Midbrain (tissue), 1 donor: ENCODE measurements at regions not wholly inside any gene's neighbourhood (a gene's known extent, or its start where the extent isn't known, plus 50 kb on each side); places are given as distances from the start of the nearest gene placed in this dataset.
"Not testable (repeated sequence)": the region's sequence is repeated elsewhere in the genome, so short reads cannot be mapped to it uniquely, and the experiment has no call there.

Experiments
- DNase-seq: peaks from one replicate; lab custom pipeline; 2025; lab: John Stamatoyannopoulos, UW

DNA sequence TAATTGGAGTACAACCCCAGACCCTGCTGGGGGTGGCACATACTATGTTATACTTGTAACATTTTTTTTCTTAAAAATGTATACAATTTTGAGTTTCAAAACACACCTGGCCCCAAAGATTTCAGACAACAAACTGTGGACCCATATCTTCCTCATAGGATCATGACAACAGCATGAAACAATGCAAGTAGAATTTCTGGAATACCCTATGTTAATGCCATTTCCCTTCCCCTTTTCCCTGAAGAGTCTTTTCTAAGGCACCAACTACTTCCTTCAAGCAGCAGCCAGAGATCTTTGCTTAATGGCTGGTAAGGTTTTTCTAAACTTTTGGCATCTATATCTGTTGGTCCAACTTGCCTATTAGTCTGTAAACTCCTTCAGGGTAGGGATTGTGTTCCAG lies 99.9 kb upstream of the SERBP1 start:
- DNase-seq: no peak

DNA sequence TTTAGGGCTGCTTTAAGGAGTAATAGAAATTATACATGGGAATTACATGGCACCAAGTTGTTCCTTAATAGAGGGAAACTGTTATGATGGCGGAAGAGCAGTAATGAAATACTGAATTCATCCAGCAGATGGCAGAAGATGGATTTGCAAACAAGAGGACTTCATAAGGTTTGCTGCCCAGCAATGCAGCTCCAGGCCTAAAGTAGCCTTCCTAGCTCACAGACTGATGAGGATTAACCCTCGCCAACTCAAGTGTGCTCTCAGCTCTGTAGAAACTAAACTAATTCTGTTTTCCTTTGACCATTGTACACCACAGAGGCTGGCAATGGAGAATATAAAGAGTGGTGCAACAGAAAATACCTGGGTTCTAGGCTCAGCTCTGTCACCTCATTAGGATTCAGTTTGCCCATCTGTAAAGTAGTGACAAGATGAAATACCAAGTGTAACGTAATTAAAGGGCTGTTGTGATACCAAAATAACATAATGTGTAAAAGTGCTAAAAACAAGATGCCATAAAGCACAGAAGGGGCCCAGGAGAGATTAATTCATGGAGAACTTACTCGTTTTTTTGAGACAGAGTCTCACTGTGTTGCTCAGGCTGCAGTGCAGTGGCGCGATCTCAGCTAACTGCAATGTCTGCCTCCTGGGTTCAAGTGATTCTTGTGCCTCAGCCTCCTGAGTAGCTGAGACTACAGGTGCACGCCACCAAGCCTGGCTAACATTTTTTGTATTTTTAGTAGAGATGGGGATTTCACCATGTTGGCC lies 102.4 kb upstream of the SERBP1 start:
- DNase-seq: peak; percentile 74

DNA sequence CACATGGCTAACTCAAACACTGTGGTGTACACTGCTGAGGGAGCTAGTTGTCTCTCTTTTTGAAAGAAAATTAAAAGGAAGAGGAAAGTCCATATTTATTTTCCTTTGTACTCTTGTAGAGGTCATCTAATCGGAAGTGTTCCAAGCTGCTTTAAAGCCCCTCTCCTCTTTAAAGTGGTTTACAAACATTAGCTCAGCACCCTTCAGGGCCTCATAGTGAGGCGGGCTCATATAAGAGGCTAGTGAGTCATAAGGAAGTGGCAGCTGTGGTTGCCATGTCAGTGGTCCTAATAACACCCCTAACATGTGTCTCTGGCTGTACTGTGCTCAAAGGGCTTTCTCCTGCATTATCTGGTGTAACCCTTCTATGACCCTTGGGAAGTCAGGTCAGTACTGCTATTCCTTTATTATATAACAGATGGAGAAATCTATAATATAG lies 104.4 kb upstream of the SERBP1 start:
- no peak for DNase-seq

DNA sequence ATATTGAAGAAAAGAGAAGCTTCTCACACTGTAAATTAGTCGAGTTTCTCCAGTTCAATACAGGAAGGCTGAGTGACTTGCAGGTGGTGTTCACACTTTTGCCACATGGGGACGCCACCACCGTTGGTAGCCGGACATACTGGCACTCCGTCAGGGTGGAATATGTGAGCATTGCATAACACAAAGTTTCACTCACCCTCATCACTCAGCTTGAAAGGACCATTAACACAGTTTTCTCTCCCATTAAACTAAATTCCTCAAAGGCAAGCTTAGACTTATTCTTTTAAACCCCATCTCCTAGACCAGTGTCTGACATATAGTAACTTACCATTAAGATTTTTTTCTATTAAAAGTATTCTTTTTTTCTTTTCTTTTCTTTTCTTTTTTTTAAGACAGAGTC lies 105.3 kb upstream of the SERBP1 start:
- peak; percentile 62 for DNase-seq

DNA sequence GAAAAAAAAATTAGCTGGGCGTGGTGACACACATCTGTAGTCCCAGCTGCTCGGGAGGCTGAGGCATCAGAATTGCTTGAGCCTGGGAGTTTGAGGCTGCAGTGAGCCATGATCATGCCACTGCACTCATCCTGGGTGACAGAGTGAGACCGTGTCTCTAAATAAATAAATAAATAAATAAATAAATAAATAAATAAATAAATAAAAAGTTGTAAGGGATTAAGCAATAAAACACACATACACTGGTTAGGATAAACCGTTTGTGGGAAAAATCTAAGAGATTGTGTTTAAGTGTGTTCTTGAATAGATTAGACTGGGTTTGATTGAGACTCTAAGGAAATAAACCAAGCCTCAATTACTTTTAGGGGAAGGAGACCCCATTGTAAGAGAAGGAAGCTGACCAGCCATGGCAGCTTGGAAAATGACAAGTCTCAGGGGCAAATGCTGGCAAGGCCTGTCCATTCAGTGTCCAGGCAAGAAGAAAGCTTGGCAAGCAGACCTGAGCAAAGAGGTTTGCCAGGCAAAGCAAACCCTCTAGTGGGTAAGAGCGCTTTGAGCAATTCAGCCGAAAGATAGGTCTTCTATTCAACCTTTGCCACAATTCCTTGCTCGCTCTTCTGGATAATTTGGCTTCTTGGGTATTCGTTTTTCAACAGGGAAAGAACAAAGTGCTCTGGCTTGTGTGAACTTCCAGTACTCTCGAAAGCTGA lies 106.9 kb upstream of the SERBP1 start:
- peak; percentile 74 for DNase-seq

DNA sequence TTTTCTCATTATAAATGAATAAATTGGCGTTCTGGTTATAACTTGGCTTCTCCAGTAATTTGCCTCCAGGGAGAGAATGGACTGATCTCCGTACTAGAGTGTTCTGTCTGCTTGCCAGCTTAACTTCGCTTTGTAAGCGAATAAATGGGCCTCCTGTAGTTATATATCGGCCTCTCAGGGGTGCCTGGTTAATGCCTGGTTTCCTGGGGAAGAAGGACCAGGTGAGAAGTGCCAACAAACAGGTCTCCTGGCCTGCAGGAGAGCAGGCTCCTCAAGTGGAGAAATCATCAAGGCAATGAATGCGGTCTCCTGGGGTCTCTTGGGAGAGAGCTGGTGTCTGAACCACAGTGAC lies 107.4 kb upstream of the SERBP1 start:
- DNase-seq: no peak

DNA sequence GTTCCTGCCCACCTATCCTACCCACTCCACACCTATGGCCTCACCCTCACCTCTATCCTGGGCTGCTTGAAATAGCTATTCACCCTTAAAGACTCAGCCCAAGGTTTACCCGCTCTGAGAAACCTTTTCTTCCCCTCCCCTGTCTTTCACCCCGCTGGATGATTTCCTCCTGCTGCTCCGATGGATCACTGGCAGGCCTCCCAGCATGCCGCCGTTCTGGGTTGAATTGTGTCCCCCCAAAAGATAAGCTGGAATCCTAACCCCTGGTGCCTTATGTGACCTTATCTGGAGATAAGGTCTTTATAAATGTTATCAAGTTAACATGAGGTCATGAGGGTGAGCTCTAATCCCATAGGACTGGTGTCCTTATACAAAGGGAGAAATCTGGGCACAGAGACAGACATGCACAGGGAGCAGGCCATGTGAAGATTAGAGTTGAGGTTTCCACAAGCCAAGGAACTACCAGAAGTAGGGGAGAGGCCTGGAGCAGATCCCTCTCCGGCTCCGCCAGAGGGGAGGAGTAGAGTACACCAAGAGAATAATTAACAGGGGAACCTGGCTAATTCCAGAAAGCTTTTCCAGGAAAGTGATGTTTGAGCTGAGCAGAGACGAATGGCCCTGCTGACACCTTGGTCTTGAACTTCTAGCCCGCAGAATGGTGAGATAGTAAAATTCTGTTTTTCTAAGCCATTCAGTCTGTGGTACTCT lies 110.0 kb upstream of the SERBP1 start:
- DNase-seq: no peak

DNA sequence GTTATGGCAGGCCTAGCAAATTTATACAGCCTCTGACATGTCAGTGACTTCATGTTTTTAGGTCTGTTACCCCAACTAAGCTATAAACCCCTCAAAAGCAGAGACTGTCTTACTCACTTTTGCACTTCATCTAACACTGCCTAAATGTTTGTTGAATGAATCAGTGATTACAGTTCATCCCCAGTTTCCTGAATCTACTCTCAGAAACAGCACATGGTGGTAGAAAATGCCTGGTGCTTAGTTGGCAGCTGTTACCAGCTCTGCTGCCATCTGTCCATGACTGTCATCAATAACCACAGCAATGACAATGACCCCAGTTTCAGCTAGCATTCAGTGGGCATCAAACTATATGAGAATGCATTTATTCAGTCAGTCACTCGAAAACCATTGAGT lies 110.5 kb upstream of the SERBP1 start:
- DNase-seq: no peak

DNA sequence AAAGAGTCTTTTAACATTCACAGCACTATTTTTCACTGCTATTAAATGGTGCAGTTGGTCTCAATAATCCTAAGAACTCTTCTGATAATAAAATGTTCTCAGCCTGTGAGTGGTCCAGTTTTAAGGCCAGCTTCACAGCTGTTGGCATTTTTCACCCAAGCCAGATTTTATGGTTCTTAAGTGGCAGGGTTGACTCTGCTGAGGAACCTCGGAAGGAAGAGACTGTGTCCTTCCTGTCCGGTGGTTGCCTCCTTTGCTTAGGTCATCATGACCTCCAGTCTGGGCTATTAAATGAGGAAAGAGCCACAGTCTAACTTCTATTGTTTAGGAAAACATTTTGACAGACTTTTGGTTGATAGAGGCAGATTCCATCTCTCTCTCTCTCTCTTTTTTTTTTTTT lies 112.5 kb upstream of the SERBP1 start:
- no peak for DNase-seq

DNA sequence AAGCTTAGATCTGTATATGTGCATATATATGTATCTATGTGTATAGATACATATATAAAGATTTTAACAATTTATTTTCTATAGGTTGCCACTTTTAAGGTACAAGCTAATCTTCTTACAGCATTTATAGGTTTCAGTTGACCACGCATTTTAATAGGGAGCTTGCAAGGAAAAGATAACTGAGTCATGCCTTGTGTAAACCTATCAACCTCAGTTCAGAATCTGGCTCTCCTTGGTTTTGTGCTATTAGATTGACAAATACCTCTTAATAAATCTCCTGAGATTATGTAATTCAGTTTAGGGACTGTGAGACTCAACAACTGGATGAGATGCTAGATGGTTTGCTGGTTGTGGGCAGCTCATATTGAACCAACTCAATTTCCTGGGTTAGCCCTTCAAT lies 114.7 kb upstream of the SERBP1 start:
- DNase-seq: no peak

DNA sequence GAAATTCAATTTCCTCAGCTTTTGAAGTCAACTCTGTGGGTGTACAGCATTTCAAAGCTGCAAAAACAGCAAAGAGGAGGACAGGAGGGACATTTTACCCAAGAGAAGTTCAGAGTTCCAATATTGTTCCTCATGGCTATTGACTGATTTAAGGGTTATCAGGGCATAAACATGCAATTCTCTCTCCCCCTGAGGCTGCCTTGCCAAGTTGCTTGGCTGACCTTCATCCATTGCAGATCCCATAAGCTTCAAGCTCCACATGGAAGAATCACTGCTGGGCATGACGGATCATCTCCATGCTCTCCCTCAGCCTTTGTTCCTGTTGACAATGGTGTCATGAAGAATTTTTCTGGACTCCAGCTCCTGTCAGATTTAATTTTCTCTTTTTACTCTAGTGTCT lies 115.2 kb upstream of the SERBP1 start:
- DNase-seq: no peak

DNA sequence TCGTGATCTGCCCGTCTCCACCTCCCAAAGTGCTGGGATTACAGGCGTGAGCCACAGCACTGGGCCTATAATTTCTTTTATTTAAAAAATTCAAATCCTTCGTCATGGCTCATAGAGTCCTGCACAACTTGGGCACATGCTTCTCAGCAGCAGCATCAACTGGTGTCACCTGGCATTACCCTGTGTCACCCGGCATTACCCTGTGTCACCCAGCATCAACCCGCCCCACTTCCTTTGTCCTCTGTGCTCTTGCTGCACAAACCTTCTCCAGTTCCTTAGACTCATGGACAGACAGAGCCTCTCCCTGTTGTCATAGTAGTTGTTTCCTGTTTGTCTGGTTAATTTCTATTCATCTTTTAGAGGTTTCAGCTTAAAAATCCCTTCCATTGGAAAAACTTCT lies 121.2 kb upstream of the SERBP1 start:
- DNase-seq: no peak

DNA sequence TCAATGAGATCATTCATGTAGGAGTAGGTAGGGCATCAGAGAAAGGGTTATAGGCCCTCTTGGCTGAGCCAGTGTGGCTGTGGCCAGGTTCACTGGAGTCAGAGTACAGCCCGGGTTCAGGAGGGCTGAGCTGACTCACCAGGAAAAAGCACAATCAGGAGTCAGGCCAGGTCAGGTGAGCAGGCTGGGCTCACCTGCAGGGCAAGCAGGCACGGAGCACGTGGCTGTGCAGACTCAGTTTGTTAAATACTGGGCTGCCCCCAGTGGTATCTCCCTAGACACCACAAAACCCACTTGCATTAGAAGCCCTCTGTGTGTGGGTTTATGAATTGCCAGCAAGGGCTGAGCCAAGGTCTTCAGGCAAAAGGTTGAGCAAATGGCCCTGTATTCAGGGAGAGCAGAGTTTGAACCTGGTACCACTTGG lies 122.1 kb upstream of the SERBP1 start:
- no peak for DNase-seq

DNA sequence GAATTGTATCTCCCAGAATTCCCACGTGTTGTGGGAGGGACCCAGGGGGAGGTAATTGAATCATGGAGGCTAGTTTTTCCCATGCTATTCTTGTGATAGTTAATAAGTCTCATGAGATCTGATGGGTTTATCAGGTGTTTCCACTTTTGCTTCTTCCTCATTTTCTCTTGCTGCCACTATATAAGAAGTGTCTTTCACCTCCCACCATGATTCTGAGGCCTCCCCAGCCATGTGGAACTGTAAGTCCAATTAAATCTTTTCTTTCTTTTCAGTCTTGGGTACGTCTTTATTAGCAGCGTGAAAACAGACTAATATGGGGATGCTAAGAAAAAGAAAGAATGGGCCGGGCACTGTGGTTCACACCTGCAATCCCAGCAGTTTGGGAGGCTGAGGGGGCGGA lies 124.0 kb upstream of the SERBP1 start:
- DNase-seq: not testable (repeated sequence)

DNA sequence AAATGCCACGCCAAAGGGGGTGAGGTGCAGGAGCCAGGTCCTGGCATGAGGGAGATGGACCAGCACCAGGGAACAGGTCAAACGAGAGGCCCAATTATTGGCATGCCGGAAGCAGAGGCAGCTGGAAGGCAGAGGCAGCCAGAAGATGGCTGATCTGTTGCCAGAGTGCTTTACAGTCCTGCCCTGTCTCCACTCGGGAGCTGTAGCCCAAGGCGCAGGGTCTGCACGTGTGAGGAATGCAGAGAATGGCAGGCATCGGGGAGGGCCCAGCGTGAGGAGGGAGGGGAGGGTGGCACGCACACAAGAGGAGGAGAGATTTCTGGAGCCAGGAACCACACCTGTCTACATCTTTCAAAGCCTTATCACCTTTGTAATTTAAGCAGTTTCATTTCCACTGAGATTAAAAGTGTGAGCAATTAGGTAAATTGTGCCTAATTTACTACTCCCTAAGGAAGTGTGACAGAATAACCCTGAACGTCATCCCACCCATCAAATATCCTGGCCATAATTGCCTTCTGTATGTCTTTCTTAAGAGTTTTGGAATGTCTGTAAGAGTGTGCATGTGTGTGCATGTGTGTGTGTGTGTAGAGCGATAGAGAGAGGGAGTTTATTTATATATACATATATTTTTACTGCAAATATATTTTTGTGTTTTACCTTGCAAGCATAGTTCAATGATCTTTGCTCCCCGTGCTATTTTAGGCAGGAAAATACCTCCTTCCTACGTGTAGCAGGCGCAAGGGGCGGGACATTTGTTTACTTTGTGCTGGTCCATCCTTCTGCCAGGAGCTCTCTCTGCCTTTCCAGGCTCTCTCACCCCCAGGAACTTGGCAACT lies 125.5 kb upstream of the SERBP1 start:
- peak; percentile 7 for DNase-seq

DNA sequence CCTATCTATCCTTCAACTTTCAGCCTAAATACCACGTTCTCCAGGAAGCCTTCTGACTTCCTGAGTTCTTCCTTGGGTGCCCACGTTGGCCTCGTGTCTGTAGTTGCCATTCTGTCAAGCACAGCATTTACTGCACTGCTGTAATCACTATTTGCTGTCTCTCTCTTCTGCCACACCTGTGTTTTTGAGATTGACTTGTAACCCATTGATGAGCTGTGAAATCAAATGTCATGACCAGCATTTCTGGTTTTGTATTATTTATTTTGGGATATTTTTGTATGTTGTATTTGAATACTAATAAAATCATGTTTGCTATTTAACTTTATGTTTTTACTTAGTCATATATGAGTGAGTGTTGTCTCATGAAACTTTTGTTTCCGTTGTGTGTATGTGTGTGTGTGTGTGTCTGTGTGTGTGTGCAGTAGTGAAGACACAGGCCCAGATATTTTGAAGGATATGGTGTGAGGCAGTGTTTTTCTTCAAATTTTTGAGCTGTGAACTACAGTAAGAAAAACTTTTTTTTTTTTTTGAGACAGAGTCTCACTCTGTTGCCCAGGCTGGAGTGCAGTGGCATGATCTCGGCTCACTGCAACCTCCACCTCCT lies 126.2 kb upstream of the SERBP1 start:
- DNase-seq: no peak

DNA sequence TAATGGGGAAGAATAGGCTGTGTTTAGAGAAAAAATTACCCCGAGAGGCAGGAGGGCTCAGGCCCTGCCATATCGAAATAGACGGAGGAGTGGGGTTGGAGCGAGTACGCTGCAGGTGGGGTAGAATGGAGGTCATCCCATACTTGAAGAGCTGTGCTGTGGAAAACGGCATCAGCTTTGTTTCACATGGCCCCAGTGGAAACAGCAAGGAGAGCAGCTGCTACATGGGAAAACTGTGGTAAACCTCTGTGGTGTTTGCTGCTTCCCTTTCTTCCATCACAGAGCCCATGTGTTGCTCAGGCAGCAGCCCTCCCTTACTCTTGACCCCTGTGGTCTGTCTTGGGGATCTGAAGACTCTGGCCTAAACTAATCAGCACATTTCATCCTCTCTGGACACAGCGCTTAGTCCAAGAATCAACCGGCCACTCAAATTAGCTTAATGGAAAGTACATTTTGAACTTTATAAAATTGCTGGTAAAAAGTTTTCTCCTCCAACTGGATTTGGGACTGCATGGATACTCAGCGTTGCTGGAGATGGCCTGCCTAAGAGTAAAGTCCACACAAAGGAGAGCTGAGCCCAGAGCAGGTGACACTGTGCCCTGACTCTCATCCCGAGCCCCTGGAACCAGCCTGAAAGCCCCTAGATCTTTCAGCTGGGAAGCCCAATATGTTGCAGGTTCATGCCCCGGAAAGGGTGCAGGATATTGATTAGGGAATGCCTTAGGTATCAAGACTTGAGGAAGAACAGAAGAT lies 127.1 kb upstream of the GADD45A start:
- no peak for DNase-seq

DNA sequence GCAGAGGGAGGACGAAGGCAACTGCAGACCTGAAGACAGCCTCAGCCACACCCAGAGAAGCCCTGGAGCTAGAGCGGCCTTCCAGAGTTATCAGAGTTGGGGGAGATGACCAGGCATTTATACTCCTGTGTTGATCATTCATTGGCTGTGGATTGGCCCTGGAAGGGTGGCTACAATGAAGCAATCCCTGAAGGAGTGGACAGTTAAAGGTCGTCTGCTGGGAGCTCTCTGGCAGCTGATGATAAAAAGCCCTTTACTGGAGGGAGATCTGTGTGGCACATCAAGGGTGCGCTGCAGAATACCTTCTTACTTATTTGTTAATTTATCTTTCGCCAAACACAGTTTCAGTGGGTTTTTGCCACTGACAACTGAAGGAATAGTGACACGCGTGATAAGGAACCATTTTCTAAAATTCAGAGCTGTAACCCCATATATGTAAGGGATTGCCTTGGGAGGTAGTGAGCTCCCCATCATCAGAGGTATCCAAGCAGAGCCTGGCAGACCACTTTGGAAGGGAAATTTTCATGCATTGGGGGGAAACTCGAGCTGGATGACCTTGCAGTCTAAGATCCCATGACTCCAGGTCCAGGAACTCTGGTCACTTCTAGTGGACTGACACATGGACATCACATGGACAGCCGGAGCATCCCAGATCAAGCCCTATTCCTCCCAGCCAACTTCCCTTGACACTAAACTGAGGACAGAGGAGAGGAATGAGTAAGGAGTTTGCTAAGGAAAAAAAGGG lies 126.4 kb upstream of the GADD45A start:
- no peak for DNase-seq

DNA sequence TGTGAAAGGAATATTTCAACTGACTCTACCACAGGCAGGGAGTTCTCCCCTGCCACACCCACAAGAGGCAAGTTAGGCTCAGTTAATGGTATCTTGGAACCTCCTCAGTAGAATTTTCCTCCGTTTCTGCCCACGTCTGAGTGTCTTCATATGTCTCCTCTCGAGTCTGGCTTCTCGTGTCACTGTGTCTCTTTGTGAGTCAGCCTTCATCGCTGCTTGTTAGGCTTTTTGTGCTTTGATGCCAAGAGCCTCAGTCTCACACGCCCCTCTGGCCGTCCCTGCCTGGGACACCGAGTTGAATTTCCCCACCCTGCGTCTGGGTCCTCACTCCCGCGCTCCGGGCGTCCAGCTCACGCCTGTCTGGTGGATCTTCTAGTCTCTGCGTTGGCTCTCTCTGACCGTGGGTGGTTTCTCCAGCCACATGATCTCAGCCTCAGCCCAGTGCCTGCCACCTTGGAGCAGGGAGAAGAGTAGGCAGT lies 125.7 kb upstream of the GADD45A start:
- peak; percentile 14 for DNase-seq

DNA sequence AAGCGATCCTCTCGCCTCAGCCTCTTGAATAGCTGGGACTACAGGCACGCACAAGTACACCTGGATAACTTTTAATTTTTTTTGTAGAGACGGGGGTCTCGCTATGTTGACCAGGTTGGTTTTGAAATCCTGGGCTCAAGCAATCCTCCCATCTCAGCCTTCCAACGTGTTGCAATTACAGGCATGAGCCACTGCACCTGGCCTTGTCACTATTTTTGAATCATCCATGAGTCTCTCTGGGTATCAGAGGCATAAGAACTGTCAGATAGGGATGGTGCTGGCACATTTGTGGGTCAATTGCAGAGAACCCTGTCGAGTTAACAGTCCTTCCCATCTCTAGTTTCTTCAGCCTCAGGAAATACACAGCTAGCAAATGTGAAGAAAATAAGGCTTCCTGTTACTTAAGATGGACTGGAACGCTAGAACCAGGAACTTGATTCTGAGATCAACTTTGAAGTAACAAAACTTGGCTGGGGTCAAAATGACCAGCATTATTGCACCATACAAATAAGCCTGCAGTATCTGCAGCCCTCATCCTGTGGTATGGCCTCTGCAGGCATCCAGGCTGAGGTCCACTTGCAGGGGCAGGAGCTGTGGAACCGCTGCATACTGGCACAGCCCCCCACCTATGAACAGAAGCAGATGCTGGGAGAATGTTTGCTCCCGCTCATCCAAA lies 124.3 kb upstream of the GADD45A start:
- no peak for DNase-seq
